HL-60 (cell line): ENCODE measurements at regions not wholly inside any gene's neighbourhood (a gene's known extent, or its start where the extent isn't known, plus 50 kb on each side); places are given as distances from the start of the nearest gene placed in this dataset.

Experiments
- DNase-seq, 2 experiments: peaks; one replicate each; pipeline ENCODE4 v3.0.0-alpha.2; 2010 to 2020; ENCODE audit warnings: low read depth in 1 of 2, low spot score in 1 of 2
- H3K27ac ChIP-seq: fragments of 250-450 bp; sonication (Bioruptor Pico); replicated peaks from 2 replicates; pipeline ENCODE4 v1.5.1; 2020; ENCODE audit warnings: mild to moderate bottlenecking, moderate library complexity
- H3K27me3 ChIP-seq: fragments of 250-450 bp; sonication (Bioruptor Pico); 2 replicates; pipeline ENCODE4 v1.5.1; 2021; ENCODE audit warnings: mild to moderate bottlenecking, moderate library complexity; ENCODE audit not compliant: insufficient read depth, poor library complexity, severe bottlenecking
- H3K4me3 ChIP-seq: replicated peaks from 2 replicates; pipeline ENCODE4 v1.5.1; 2011; ENCODE audit warnings: mild to moderate bottlenecking, control low read depth, low read length; ENCODE audit not compliant: insufficient read depth
- CTCF ChIP-seq: IDR thresholded peaks from one replicate; pipeline ENCODE4 v1.5.1; 2011; ENCODE audit warnings: low read length, control low read depth, inconsistent platforms; ENCODE audit not compliant: insufficient read depth
- GABPA ChIP-seq: IDR thresholded peaks from 2 replicates; pipeline ENCODE4 v1.6.1; 2012; ENCODE audit warnings: low read depth
- POLR2AphosphoS5 ChIP-seq: IDR thresholded peaks from 2 replicates; pipeline ENCODE4 v1.6.1; 2012; ENCODE audit warnings: low read depth
- REST ChIP-seq: IDR thresholded peaks from 2 replicates; pipeline ENCODE4 v1.6.1; 2012; ENCODE audit warnings: low read depth; ENCODE audit not compliant: insufficient replicate concordance
- SPI1 ChIP-seq: IDR thresholded peaks from 2 replicates; pipeline ENCODE4 v1.6.1; 2012; ENCODE audit warnings: low read depth, mild to moderate bottlenecking, borderline replicate concordance

GRCh38 chr3:163626753-163627152, 1451.5 kb downstream of the SI start:
- Histone ChIP-seq H3K27me3 (no peaks in the 10 kb centered on the region), H3K27ac (no peak overlapping the region), H3K4me3 (no peak overlapping the region)
- TF ChIP-seq CTCF (no peak), POLR2AphosphoS5 (no peak), SPI1 (no peak), REST (no peak), GABPA (no peak)
- DNase-seq, result no peak

- TF ChIP-seq REST, result no peak
- TF ChIP-seq POLR2AphosphoS5, result no peak
- TF ChIP-seq SPI1, result no peak
- TF ChIP-seq CTCF, result no peak
- TF ChIP-seq GABPA, result no peak
- Histone ChIP-seq H3K27ac (no peak overlapping the region), H3K27me3 (no peaks in the 10 kb centered on the region), H3K4me3 (no peak overlapping the region)
- DNase-seq, result no peak
These were observed 1455.9 kb downstream of the SI start for GRCh38 chr3:163622384-163622783.

GRCh38 chr3:163614886-163615285, 1463.4 kb downstream of the SI start:
- Histone ChIP-seq H3K27me3 (no peaks in the 10 kb centered on the region), H3K27ac (no peak overlapping the region), H3K4me3 (no peak overlapping the region)
- TF ChIP-seq REST (no peak), GABPA (no peak), CTCF (no peak), POLR2AphosphoS5 (no peak), SPI1 (no peak)
- no peak for DNase-seq
